GM12878 (cell line): ENCODE measurements at regions not wholly inside any gene's neighbourhood (a gene's known extent, or its start where the extent isn't known, plus 50 kb on each side); places are given as distances from the start of the nearest gene placed in this dataset.
"Not testable (repeated sequence)": the region's sequence is repeated elsewhere in the genome, so short reads cannot be mapped to it uniquely, and the experiment has no call there.

Experiments used
- ATAC-seq: fragments of 200-7000 bp; cut with Tn5 transposase; 3 replicates; pipeline ENCODE4 v1.9.1; 2020; ENCODE audit warnings: mild to moderate bottlenecking, moderate library complexity
- BruUV-seq: library from RNA; stranded (reverse); fragments of 400-500 nt; replicated peaks from 2 replicates; lab custom pipeline; 2021; lab: Mats Ljungman, UMichigan
- CTCF ChIA-PET: fragments of 300-600 bp; sonication (Branson Sonifier 250); formaldehyde crosslinking; extraction: SDS; loops from one replicate; lab custom pipeline; 2021; ENCODE audit warnings: inconsistent platforms; lab: Yijun Ruan, JAX
- POLR2A ChIA-PET: fragments of 350-600 bp; formaldehyde crosslinking; extraction: SDS; loops from one replicate; lab custom pipeline; 2021; ENCODE audit warnings: inconsistent platforms; lab: Charles Lee
- RAD21 ChIA-PET: fragments of 300-600 bp; sonication (Branson Sonifier 250); formaldehyde crosslinking; loops from one replicate; lab custom pipeline; 2023; ENCODE audit warnings: antibody characterized with exemption; ENCODE audit not compliant: unreplicated experiment; lab: Charles Lee
- SMC1A ChIA-PET: fragments of 300-600 bp; sonication (Branson Sonifier 250); formaldehyde crosslinking; loops from one replicate; lab custom pipeline; 2023; ENCODE audit not compliant: unreplicated experiment, uncharacterized antibody; lab: Charles Lee
- DNase-seq: peaks from one replicate; pipeline ENCODE4 v3.0.0-alpha.2; 2011; ENCODE audit warnings: low read depth, low spot score
- FAIRE-seq: peaks from 3 replicates; lab custom pipeline; 2011; peaks lifted over from hg19 to GRCh38; lab: Jason Lieb, UNC
- H2AFZ ChIP-seq: 2 replicates; pipeline ENCODE4 v1.6.0; 2011; ENCODE audit warnings: low read depth, low read length, control low read depth; ENCODE audit not compliant: control insufficient read depth
- H3K27ac ChIP-seq: 2 replicates; pipeline ENCODE4 v1.5.1; 2011; ENCODE audit warnings: control low read depth; ENCODE audit not compliant: control insufficient read depth, insufficient read depth
- H3K27me3 ChIP-seq, 2 experiments: replicated peaks in 1 of 2; 2 replicates each; pipeline versions ENCODE4 v1.6.0 to v1.6.1; 2011; ENCODE audit warnings: low read length in 1 of 2; ENCODE audit not compliant: control insufficient read depth in 2 of 2, insufficient read depth in 2 of 2
- H3K36me3 ChIP-seq, 2 experiments: 2 replicates each; pipeline ENCODE4 v1.5.1; 2011; ENCODE audit warnings: low read length in 1 of 2; ENCODE audit not compliant: control insufficient read depth in 2 of 2, insufficient read depth in 2 of 2
- H3K4me1 ChIP-seq: 2 replicates; pipeline ENCODE4 v1.6.1; 2011; ENCODE audit warnings: mild to moderate bottlenecking, low read length, moderate library complexity, mixed read lengths; ENCODE audit not compliant: control insufficient read depth, insufficient read depth
- H3K4me2 ChIP-seq: 2 replicates; pipeline ENCODE4 v1.6.0; 2011; ENCODE audit warnings: control low read depth; ENCODE audit not compliant: control insufficient read depth, insufficient read depth
- H3K4me3 ChIP-seq: fragments of 200-600 bp; sonication (generic); 2 replicates; pipeline ENCODE4 v1.5.1; 2016
- H3K79me2 ChIP-seq: 2 replicates; pipeline ENCODE4 v1.6.0; 2011; ENCODE audit warnings: low read length; ENCODE audit not compliant: control insufficient read depth, insufficient read depth
- H3K9ac ChIP-seq: 2 replicates; pipeline ENCODE4 v1.8.0; 2011; ENCODE audit warnings: low read length, control low read depth, mixed read lengths; ENCODE audit not compliant: control insufficient read depth, insufficient read depth
- H3K9me3 ChIP-seq: replicated peaks from 3 replicates; pipeline ENCODE4 v1.5.1; 2011; ENCODE audit warnings: mild to moderate bottlenecking, low read length; ENCODE audit not compliant: control insufficient read depth, insufficient read depth
- H4K20me1 ChIP-seq: 2 replicates; pipeline ENCODE4 v1.6.0; 2011; ENCODE audit not compliant: control insufficient read depth, insufficient read depth
- CHD2 ChIP-seq: IDR thresholded peaks from 2 replicates; pipeline ENCODE4 v1.6.1; 2011; ENCODE audit warnings: low read depth, low read length, improper control_type of control experiment, borderline replicate concordance
- E2F4 ChIP-seq: IDR thresholded peaks from 2 replicates; pipeline ENCODE4 v1.6.1; 2012; ENCODE audit warnings: low read depth, low read length, improper control_type of control experiment
- NFXL1 ChIP-seq: fragments of 450-650 bp; IDR thresholded peaks from 2 replicates; pipeline ENCODE4 v1.6.1; 2017; ENCODE audit warnings: antibody characterized with exemption, mild to moderate bottlenecking, borderline replicate concordance
- WGBS: methylation state at CpG from one replicate; pipeline ENCODE4 v1.1.6; 2016; ENCODE audit warnings: low lambda C conversion rate; ENCODE audit not compliant: insufficient replicate concordance, insufficient coverage; ENCODE audit errors: missing lambda C conversion rate; 5-methylcytosine and 5-hydroxymethylcytosine counted together
- in situ Hi-C: fragments of 300-500 bp; cut with MboI; formaldehyde crosslinking; loops from 9 replicates; pipeline ENCODE4 v1.14.3; 2018; ENCODE audit warnings: mixed read lengths
- intact Hi-C: fragments of 100-400 bp; cut with micrococcal nuclease; formaldehyde crosslinking; loops from one replicate; pipeline ENCODE4 v1.14.2; 2022; ENCODE audit not compliant: unreplicated experiment
- TF ChIP-seq, protein P1 (sequence below): fragments of 450-650 bp; IDR thresholded peaks from 2 replicates; pipeline ENCODE4 v1.6.1; 2018; ENCODE audit warnings: borderline replicate concordance, mild to moderate bottlenecking; ENCODE audit not compliant: partially characterized antibody

GRCh38 chr18:11357678-11358077 lies 208.3 kb upstream of the PIEZO2 start (continued):
- TF ChIP-seq, protein P1, sequence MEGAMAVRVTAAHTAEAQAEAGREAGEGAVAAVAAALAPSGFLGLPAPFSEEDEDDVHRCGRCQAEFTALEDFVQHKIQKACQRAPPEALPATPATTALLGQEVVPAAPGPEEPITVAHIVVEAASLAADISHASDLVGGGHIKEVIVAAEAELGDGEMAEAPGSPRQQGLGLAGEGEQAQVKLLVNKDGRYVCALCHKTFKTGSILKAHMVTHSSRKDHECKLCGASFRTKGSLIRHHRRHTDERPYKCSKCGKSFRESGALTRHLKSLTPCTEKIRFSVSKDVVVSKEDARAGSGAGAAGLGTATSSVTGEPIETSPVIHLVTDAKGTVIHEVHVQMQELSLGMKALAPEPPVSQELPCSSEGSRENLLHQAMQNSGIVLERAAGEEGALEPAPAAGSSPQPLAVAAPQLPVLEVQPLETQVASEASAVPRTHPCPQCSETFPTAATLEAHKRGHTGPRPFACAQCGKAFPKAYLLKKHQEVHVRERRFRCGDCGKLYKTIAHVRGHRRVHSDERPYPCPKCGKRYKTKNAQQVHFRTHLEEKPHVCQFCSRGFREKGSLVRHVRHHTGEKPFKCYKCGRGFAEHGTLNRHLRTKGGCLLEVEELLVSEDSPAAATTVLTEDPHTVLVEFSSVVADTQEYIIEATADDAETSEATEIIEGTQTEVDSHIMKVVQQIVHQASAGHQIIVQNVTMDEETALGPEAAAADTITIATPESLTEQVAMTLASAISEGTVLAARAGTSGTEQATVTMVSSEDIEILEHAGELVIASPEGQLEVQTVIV, result no peak
- TF ChIP-seq E2F4, result no peak
- no peak for TF ChIP-seq CHD2
- TF ChIP-seq NFXL1, result no peak

GRCh38 chr18:11344576-11344975 lies 195.2 kb upstream of the PIEZO2 start:
- intact Hi-C loops, result not testable (repeated sequence)

More at GRCh38 chr18:11344576-11344975, 195.2 kb upstream of the PIEZO2 start:
- H3K36me3 ChIP-seq, FAIRE-seq, H3K4me2 ChIP-seq, BruUV-seq, POLR2A ChIA-PET, RAD21 ChIA-PET, ATAC-seq, H2AFZ ChIP-seq, H4K20me1 ChIP-seq, H3K4me3 ChIP-seq, DNase-seq, H3K4me1 ChIP-seq, H3K27me3 ChIP-seq, H3K9ac ChIP-seq, CTCF ChIA-PET, H3K79me2 ChIP-seq, H3K27ac ChIP-seq, H3K9me3 ChIP-seq, SMC1A ChIA-PET: not testable (repeated sequence)
- in situ Hi-C loops, result loop anchor here (5.0 kb wide), 1 partner anchor 48 kb away; no protein-coding TSS in a partner anchor
- 56% methylated on average over 16 of the region's 18 CpGs for WGBS
